ENCODE measurements at regions not wholly inside any gene's neighbourhood (a gene's known extent, or its start where the extent isn't known, plus 50 kb on each side); places are given as distances from the start of the nearest gene placed in this dataset.
"Not testable (repeated sequence)": the region's sequence is repeated elsewhere in the genome, so short reads cannot be mapped to it uniquely, and the experiment has no call there.

DNA sequence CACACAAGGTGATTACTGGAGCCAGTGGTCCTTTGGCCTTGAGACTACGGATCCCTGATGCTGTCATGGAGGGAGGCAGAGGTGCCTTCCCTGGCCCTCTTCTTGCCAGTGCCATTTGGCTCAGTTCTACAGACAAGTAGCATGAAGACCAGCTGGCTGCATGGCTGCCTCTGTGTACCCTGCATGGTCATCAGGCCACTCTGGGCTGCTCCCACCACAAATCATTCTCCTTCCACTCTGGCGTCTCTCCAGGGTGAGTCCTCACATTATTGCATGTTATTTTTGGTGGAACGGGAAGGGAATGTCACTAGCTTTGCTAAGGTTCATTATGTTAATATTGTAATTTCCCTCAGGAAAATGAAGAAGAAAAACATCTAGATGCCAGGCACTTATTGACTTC, 229.8 kb downstream of the VAPA start:
- FAIRE-seq (no peak), DNase-seq (ENCODE audit: insufficient read length, low spot score) (no peak)
- TF ChIP-seq, protein P1, sequence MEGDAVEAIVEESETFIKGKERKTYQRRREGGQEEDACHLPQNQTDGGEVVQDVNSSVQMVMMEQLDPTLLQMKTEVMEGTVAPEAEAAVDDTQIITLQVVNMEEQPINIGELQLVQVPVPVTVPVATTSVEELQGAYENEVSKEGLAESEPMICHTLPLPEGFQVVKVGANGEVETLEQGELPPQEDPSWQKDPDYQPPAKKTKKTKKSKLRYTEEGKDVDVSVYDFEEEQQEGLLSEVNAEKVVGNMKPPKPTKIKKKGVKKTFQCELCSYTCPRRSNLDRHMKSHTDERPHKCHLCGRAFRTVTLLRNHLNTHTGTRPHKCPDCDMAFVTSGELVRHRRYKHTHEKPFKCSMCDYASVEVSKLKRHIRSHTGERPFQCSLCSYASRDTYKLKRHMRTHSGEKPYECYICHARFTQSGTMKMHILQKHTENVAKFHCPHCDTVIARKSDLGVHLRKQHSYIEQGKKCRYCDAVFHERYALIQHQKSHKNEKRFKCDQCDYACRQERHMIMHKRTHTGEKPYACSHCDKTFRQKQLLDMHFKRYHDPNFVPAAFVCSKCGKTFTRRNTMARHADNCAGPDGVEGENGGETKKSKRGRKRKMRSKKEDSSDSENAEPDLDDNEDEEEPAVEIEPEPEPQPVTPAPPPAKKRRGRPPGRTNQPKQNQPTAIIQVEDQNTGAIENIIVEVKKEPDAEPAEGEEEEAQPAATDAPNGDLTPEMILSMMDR (IDR thresholded peaks at IDR 0.05; ENCODE audit: insufficient read depth, missing control alignments): no peak

DNA sequence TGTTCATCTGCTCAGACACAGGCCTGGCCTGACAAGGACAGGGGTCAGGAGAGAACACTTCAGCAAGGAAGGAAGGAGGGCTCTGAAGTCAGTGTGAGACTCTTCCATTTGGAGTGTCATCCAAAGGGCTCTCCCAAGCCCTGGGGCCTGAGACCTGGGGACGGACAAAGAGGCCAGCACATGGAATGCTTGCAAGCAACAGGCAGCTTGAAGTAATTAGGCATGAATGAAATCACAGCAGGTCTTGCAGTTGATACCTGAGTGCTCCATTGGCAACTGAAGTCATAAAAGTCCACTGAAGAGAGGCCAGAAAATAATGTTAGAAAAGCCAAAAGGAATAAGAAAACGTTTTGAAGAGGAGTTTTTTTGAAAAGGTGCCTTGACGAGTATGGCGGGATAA, 231.7 kb downstream of the VAPA start:
- TF ChIP-seq, protein P1 (IDR thresholded peaks at IDR 0.05; ENCODE audit: insufficient read depth, missing control alignments): no peak
- FAIRE-seq (no peak), DNase-seq (ENCODE audit: insufficient read length, low spot score) (no peak)

DNA sequence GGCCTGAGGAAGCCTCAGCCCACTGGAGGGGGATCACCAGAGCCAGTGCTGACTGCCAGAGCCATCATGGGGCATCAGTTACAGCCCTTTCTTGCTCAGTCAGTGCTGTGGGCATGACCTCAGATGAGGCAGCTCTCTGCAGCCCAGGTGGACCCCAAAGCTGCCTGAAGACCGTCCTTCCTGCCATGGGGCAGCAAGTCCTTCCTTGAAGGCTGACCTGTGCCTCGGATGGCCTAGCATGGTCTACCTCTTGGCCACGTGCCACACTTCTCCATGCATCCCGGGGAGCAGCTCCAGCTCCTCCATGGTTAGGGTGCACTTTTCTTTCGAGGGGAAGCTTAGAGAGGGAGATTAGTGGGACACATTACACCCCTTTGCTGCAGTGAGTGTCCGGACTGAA, 233.4 kb downstream of the VAPA start:
- no peak for FAIRE-seq

DNA sequence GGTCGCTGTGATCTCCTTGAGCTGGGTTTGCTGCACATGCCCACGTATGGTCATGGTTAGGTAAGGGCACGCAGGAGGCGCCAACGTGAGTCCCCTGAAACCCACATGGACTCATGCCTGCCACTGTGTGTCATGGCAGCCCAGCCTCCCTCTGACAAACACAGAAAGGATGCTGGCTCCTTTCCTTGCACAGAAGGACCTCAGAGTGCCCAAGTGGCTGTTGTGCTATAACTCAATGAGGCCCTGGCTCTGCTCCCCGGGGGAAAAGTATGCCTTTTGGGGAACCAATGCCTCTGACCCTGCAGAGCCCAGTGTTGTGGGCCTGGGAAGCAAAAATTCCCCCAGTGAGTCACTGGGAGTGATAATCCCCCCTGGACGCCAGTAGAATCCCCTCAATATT, 233.9 kb downstream of the VAPA start:
- no peak for DNase-seq (ENCODE audit: insufficient read length, low spot score)
- no peak for FAIRE-seq
- TF ChIP-seq, protein P1 (IDR thresholded peaks at IDR 0.05; ENCODE audit: insufficient read depth, missing control alignments): no peak

More for the DNA sequence above, 233.4 kb downstream of the VAPA start:
- DNase-seq (ENCODE audit: insufficient read length, low spot score): no peak
- TF ChIP-seq, protein P1 (IDR thresholded peaks at IDR 0.05; ENCODE audit: insufficient read depth, missing control alignments): no peak

DNA sequence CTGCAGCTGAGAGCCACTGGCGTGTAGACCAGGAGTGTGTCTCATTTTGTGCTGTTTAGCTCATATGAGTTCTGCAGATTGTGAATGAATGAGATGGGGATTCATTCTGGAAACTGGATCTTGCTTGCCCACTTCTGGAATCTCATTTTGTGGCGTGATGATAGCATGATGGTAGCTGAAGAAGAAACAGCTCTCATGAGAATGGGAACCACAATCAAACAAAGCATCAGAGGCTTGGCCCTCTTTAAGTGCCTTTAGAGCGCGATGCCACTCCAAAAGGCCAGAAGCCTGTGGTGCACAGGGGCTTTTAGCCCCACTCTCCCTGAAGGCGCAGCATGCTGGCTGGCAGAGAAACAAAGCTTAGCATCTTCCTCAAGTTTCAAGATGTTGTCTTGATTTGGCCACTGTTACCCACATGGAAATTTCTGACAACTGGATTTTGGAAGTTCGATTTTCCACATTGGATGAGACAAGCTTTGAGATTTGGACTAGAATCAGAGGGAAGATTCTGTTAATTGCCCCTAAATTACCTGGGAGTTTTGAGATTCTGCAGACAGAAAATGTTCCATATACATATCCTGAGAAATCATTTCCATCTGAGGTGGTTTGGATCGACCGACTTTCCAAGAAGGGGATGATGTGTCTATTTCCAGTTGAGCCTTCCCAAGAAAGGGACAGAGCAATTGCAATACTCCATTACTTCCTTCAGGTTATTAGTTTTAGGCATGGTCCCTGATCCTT, 234.5 kb downstream of the VAPA start:
- TF ChIP-seq, protein P1 (IDR thresholded peaks at IDR 0.05; ENCODE audit: insufficient read depth, missing control alignments): no peak
- no peak for FAIRE-seq
- DNase-seq (ENCODE audit: insufficient read length, low spot score): no peak

DNA sequence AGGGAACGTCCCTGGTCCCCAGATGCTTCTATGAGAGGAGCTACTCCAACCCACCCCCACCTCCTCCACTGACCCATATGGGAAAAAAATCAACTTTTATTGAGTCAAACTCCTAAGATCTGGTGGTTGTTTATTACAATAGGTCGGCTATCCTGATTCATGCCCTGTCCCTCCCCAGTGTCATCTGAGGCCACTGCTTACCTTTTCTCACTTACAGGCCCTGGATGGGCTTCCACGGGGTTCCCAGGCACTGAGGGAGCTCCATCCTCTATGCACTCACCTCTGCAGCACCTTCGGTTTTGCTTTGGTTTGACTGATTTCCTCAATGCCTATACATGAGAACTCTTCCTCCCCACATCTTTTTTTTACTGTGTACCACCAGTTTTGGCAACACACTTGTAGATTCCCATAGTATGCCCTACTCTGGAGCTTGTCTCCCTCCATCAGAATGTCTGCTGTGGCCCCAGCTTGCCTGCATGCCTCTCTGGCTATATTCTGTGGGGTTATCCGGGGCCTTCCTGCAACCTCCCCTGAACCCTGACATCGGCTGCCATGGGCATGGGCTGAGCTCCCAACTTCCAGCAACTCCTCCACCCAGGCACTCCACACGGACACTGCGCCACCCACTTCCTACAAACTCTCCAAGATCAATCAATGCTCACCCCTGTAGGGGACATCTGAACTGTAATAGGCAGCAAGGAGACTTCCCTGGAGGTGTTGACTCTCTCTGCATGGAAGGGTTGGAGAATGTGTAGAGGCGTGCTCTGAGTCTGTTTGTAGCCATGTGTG, 236.1 kb downstream of the VAPA start:
- FAIRE-seq: no peak
- TF ChIP-seq, protein P1 (IDR thresholded peaks at IDR 0.05; ENCODE audit: insufficient read depth, missing control alignments): no peak

DNA sequence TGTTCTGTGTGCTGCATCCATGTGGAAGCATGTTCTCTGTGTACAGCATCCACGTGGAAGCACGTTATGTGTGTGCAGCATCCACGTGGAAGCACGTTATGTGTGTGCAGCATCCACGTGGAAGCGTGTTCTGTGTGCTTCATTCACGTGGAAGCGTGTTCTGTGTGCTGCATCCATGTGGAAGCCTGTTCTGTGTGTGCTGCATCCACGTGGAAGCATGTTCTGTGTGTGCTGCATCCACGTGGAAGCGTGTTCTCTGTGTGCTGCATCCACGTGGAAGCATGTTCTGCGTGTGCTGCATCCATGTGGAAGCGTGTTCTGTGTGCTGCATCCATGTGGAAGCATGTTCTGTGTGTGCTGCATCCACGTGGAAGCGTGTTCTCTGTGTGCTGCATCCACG, 236.8 kb downstream of the VAPA start:
- FAIRE-seq; DNase-seq (ENCODE audit: insufficient read length, low spot score): not testable (repeated sequence)

More for the DNA sequence above, 236.1 kb downstream of the VAPA start:
- DNase-seq (ENCODE audit: insufficient read length, low spot score): no peak

All from D721Med (cell line).